Spinal cord (tissue), 9 donors: ENCODE measurements at regions not wholly inside any gene's neighbourhood (a gene's known extent, or its start where the extent isn't known, plus 50 kb on each side); places are given as distances from the start of the nearest gene placed in this dataset.

Source experiments
- DNase-seq, 6 donors: peaks; one replicate each; pipeline versions ENCODE4 v3.0.0 to v3.0.0-alpha.2; 2013 to 2015; ENCODE audit warnings: low spot score in 6 of 6, low read depth in 4 of 6
- H3K27ac ChIP-seq: one replicate; pipeline ENCODE4 v1.5.1; 2013; ENCODE audit warnings: low read depth, low read length, control low read depth
- H3K27me3 ChIP-seq: one replicate; pipeline ENCODE4 v1.6.1; 2013; ENCODE audit warnings: low read length; ENCODE audit not compliant: control insufficient read depth, insufficient read depth
- H3K36me3 ChIP-seq: one replicate; pipeline ENCODE4 v1.6.1; 2013; ENCODE audit warnings: low read length; ENCODE audit not compliant: control insufficient read depth, insufficient read depth
- H3K4me1 ChIP-seq: one replicate; pipeline ENCODE4 v1.6.1; 2013; ENCODE audit warnings: low read length; ENCODE audit not compliant: control insufficient read depth, insufficient read depth
- H3K4me3 ChIP-seq: one replicate; pipeline ENCODE4 v1.5.1; 2013; ENCODE audit warnings: low read depth, low read length, control low read depth
- H3K9me3 ChIP-seq: one replicate; pipeline ENCODE4 v1.6.1; 2013; ENCODE audit warnings: low read length; ENCODE audit not compliant: control insufficient read depth, insufficient read depth
- WGBS: methylation state at CpG from one replicate; pipeline ENCODE4 v1.1.5; 2013; ENCODE audit warnings: missing lambda C conversion rate; ENCODE audit not compliant: insufficient coverage; 5-methylcytosine and 5-hydroxymethylcytosine counted together
- donor health status: healthy.

- Histone ChIP-seq H3K4me3 (no peak overlapping the region), H3K36me3 (no peaks in the 10 kb centered on the region), H3K4me1 (no peaks in the 10 kb centered on the region), H3K27ac (no peak overlapping the region), H3K9me3 (no peaks in the 10 kb centered on the region), H3K27me3 (no peaks in the 10 kb centered on the region)
- peak in 1 of 6 donors; percentile 49 for DNase-seq
Observed at GRCh38 chr19:20351244-20351643, 184.2 kb downstream of the ZNF486 start.

DNA sequence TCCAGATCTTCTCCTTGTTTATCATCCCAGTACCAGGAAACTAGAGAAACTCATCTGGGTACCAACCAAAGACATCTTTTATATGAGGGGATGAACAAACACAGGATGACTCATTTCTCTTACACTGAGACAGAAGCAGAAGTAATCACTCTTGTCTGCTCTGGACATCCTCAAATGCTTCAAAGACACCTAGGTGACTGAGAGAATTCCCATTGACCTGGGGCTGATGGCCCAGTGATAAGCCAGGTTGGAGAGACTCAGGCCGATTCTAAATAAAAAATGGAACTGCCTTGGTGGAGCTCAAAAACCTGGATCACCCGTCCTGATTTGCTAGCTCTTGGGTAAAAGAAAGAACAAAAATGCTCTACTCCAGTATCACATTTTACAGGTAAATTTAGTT, 182.2 kb downstream of the ZNF486 start:
- H3K4me3 ChIP-seq: no peak overlapping the region
- H3K36me3 ChIP-seq: no peaks in the 10 kb centered on the region
- no peak for DNase-seq
- H3K9me3 ChIP-seq: no peaks in the 10 kb centered on the region
- no peaks in the 10 kb centered on the region for H3K27me3 ChIP-seq
- H3K27ac ChIP-seq: no peak overlapping the region
- no peaks in the 10 kb centered on the region for H3K4me1 ChIP-seq
- no CpG with 5 or more reads among the region's 2 CpGs for WGBS

DNA sequence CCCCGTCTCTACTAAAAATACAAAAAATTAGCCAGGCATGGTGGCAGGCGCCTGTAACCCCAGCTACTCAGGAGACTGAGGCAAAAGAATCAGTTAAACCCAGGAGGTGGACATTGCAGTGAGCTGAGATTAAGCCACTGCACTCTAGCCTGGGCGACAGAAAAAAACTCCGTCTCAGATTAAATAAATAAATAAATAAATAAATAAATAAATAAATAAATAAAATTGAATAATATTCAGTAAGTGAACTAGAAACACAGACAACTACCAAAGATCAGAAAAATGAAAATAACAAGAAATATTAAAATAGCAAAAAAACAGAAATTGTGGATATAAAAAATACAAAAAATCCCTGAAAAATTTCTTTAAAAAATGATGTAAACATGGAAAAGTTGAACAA, 172.4 kb downstream of the ZNF486 start:
- Histone ChIP-seq H3K36me3 (no peaks in the 10 kb centered on the region), H3K4me3 (no peak overlapping the region), H3K27ac (no peak overlapping the region), H3K27me3 (no peaks in the 10 kb centered on the region), H3K4me1 (no peaks in the 10 kb centered on the region), H3K9me3 (no peaks in the 10 kb centered on the region)
- whole genome bisulfite sequencing: no CpG with 5 or more reads among the region's 4 CpGs
- DNase-seq: no peak

DNA sequence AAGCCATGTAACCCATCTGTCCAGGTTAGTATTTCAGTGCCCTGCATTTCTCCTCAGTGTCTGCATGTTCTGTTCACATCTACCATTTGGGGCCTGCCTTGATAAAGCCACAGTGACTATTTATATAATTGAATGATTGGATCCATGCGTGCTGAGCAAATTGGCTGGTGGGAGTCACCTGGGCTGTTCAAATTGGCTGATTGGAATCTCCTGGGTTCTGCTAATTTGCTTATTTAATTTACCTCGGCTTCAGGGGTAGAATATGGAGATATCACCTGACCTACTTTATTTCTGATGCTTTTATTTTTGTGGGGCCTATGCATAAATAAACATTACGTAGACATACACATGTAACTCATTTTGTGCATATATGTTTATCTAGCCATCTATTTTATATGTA, 167.7 kb downstream of the ZNF486 start:
- Histone ChIP-seq H3K9me3 (no peaks in the 10 kb centered on the region), H3K27me3 (no peaks in the 10 kb centered on the region), H3K27ac (no peak overlapping the region), H3K4me3 (no peak overlapping the region), H3K36me3 (no peaks in the 10 kb centered on the region), H3K4me1 (no peaks in the 10 kb centered on the region)
- DNase-seq: no peak
- no CpG with 5 or more reads among the region's 3 CpGs for WGBS

- H3K4me3 ChIP-seq: no peak overlapping the region
- WGBS: no CpG with 5 or more reads among the region's 1 CpG
- no peaks in the 10 kb centered on the region for H3K27me3 ChIP-seq
- no peaks in the 10 kb centered on the region for H3K9me3 ChIP-seq
- no peak for DNase-seq
- H3K27ac ChIP-seq: no peak overlapping the region
- H3K4me1 ChIP-seq: no peaks in the 10 kb centered on the region
- H3K36me3 ChIP-seq: no peaks in the 10 kb centered on the region
Observed at GRCh38 chr19:20333508-20333907, 166.5 kb downstream of the ZNF486 start.

- H3K27ac ChIP-seq: no peak overlapping the region
- H3K36me3 ChIP-seq: no peaks in the 10 kb centered on the region
- no peaks in the 10 kb centered on the region for H3K27me3 ChIP-seq
- H3K4me1 ChIP-seq: no peaks in the 10 kb centered on the region
- H3K4me3 ChIP-seq: no peak overlapping the region
- no peaks in the 10 kb centered on the region for H3K9me3 ChIP-seq
- no peak for DNase-seq
Observed at GRCh38 chr19:20325151-20325550, 158.1 kb downstream of the ZNF486 start.

DNA sequence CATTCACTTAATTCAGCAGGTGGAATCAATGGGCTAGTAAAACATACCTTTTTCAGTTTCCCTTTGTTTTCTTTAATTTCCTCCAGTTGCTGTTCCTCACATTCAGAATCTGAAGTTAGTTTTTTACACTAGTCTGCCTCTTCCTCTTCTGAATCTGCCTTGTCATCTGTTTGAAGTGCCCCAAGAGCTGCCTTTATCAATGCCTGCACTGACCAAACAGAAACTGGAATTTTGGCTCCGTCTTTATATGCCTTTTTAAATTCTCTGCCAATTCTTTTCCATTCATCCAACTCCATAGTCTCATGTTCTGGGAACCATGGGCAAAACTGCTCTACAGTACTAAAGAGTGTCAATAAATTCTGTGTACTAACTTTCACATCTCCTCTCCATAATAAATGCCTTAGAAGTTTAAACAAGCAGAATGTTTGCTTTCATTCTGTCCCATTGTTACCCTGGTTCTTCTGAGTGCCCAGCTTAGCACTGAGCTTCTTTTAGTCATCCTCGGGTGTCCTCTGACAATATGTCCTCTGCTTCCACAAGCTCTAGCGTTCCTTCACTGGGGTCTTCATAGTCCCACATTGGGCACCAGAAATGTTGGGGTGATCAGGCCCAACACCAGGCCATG, 154.2 kb downstream of the ZNF486 start:
- Histone ChIP-seq H3K4me1 (no peaks in the 10 kb centered on the region), H3K27ac (no peak overlapping the region), H3K27me3 (no peaks in the 10 kb centered on the region), H3K4me3 (no peak overlapping the region), H3K9me3 (no peaks in the 10 kb centered on the region), H3K36me3 (no peaks in the 10 kb centered on the region)
- peak in 1 of 6 donors; percentile 41 for DNase-seq
- 79% methylated on average over 3 of the region's 3 CpGs for WGBS

GRCh38 chr19:20320191-20320590, 153.2 kb downstream of the ZNF486 start:
- Histone ChIP-seq H3K4me3 (no peak overlapping the region), H3K9me3 (no peaks in the 10 kb centered on the region), H3K27ac (no peak overlapping the region), H3K36me3 (no peaks in the 10 kb centered on the region), H3K4me1 (no peaks in the 10 kb centered on the region), H3K27me3 (no peaks in the 10 kb centered on the region)
- whole genome bisulfite sequencing: no CpG with 5 or more reads among the region's 1 CpG
- DNase-seq: peak in 2 of 6 donors; percentile 43 to 48

DNA sequence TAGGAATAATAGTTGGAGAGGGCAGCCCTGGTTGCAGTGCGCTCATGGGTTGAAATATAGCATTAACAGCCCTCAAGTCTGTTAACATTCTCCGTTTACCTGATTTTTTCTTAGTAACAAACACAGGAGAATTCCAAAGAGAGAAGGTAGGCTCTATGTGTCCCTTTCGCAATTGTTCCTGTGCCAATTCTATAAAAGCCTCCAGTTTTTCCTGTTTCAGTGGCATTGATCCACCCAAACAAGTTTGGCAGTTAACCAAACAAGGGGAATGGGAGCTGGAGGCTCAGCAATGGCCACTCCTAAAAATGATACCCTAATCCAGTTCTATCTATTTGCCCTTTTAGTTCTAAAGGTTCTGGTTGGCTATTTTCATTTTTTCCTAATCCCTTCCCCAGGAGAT, 151.6 kb downstream of the ZNF486 start:
- H3K9me3 ChIP-seq: no peaks in the 10 kb centered on the region
- no peak for DNase-seq
- H3K4me1 ChIP-seq: no peaks in the 10 kb centered on the region
- H3K4me3 ChIP-seq: no peak overlapping the region
- no peaks in the 10 kb centered on the region for H3K36me3 ChIP-seq
- no peak overlapping the region for H3K27ac ChIP-seq
- WGBS: no CpG with 5 or more reads among the region's 3 CpGs
- no peaks in the 10 kb centered on the region for H3K27me3 ChIP-seq

DNA sequence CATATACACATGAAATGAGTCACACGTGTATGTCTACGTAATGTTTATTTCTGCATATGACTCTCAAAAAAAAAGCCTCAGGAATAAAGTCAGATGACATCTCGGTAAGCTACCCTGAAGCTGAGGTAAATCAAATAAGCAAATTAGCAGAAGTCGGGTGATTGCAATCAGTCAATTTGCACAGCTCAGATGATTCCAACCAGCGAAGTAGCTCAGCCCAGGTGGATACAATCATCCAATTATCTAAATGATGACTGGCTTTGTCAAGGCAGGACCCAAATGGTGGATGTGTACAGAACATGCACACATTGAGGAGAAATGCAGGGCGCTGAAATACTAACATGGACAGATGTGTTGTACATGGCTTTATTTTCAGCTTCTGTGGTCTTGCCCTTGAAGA, 148.5 kb downstream of the ZNF486 start:
- Histone ChIP-seq H3K27ac (no peak overlapping the region), H3K27me3 (no peaks in the 10 kb centered on the region), H3K9me3 (no peaks in the 10 kb centered on the region), H3K4me3 (no peak overlapping the region), H3K4me1 (no peaks in the 10 kb centered on the region), H3K36me3 (no peaks in the 10 kb centered on the region)
- no peak for DNase-seq
- 83% methylated on average over 1 of the region's 6 CpGs for WGBS
